ENCODE measurements at regions not wholly inside any gene's neighbourhood (a gene's known extent, or its start where the extent isn't known, plus 50 kb on each side); places are given as distances from the start of the nearest gene placed in this dataset.

DNA sequence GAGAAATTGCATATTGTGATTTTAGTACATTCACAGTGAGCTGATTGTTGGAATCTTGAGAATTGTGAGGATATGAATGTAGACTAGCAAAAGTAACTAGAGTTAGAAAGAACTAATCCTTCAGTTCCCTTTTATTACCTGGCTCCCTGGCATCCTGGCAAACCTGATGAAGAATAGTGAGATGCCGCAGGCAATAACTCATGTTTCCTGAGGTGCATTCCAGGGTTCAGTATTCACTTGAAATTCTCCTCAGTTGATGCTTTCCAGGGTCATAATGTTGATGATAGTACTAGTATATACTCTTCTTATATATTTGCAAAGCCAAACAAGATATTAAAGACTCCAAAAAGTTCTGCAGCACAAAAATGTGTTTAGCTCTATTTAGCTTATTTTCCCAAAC is 432.1 kb upstream of the CELF4 start:
- DNase-seq (ENCODE audit: low spot score in 2 of 2), result no peak
- Mint-ChIP-seq H3K27ac (ENCODE audit: low read depth) (no peak overlapping the region), H3K27me3 (no peaks in the 10 kb centered on the region), H3K4me1 (no peaks in the 10 kb centered on the region), H3K4me3 (no peak overlapping the region), H3K36me3 (ENCODE audit: insufficient read depth) (no peaks in the 10 kb centered on the region), H3K9me3 (peaks cover 13% of the 10 kb centered on the region)
- ATAC-seq (replicated peaks; ENCODE audit: extremely low read depth, poor library complexity, severe bottlenecking), result no peak

DNA sequence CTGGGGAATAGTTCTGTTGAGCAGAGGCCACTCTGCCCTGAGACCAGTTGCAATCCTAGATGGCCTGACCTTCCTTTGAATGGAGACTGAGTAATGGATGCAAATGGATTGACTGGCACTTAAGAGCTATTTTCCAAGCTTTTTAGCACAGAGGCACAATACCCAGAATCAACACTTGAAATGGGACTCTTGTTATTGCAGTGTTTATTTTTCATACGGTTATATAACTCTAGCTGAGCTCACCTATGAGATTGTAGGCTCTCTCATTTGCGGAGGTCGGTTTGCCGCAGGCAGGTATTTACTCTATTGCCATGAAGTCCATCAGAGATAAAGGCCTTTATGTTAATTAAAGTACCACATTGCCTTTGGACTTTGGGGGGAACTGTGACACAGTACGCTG is 422.3 kb upstream of the CELF4 start:
- Mint-ChIP-seq H3K9me3 (peaks cover 36% of the 10 kb centered on the region), H3K4me3 (no peak overlapping the region), H3K36me3 (ENCODE audit: insufficient read depth) (peaks cover 2% of the 10 kb centered on the region), H3K27ac (ENCODE audit: low read depth) (no peak overlapping the region), H3K4me1 (no peaks in the 10 kb centered on the region), H3K27me3 (no peaks in the 10 kb centered on the region)
- DNase-seq (ENCODE audit: low spot score in 2 of 2), result no peak
- no peak for ATAC-seq (replicated peaks; ENCODE audit: extremely low read depth, poor library complexity, severe bottlenecking)

DNA sequence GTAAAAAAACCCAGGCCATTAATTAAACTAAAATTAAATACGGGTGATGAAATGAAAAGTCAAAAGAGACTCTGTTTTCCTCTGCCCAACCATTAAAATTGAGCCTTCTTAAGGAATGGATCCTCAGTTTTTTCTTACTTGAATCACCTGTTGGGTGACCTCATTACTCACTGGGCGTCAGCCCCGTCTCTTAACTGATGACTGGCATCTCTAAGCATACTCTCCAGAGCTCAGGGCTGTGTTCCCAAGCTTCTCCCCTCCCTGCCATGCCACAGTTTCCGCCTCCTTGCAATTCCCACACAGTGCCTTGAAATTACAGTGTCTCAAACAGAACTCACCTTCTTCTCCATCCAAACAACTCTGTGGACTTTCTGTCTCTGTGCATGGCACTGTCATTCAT is 421.1 kb upstream of the CELF4 start:
- H3K4me3 Mint-ChIP-seq, result no peak overlapping the region
- no peaks in the 10 kb centered on the region for H3K27me3 Mint-ChIP-seq
- ATAC-seq (replicated peaks; ENCODE audit: extremely low read depth, poor library complexity, severe bottlenecking) (no peak), DNase-seq (ENCODE audit: low spot score in 2 of 2) (no peak)
- peaks cover 37% of the 10 kb centered on the region for H3K9me3 Mint-ChIP-seq
- H3K36me3 Mint-ChIP-seq (ENCODE audit: insufficient read depth), result peaks cover 2% of the 10 kb centered on the region
- H3K27ac Mint-ChIP-seq (ENCODE audit: low read depth), result no peak overlapping the region
- no peaks in the 10 kb centered on the region for H3K4me1 Mint-ChIP-seq

DNA sequence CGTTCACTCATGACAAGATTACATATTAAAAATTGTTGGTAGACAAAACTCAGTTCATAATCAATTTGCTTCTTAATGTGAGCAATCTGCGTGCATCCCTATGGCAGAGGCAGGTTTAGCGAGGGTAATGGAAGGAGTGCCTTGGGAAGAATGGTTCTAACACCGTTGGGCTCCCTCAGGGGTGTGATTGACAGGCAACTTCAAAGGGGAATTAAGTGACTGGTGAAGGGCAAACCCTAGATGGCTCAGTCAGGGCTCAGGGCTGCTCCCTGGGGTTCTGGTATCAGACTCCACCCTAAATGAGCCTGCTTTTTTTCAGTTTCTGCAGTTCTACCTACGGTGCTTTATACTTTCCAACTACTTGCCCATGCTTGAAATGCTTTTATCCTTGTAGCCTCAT is 419.5 kb upstream of the CELF4 start:
- H3K4me3 Mint-ChIP-seq, result no peak overlapping the region
- H3K27ac Mint-ChIP-seq (ENCODE audit: low read depth), result no peak overlapping the region
- no peaks in the 10 kb centered on the region for H3K4me1 Mint-ChIP-seq
- no peaks in the 10 kb centered on the region for H3K27me3 Mint-ChIP-seq
- no peak for DNase-seq (ENCODE audit: low spot score in 2 of 2)
- no peak for ATAC-seq (replicated peaks; ENCODE audit: extremely low read depth, poor library complexity, severe bottlenecking)
- peaks cover 2% of the 10 kb centered on the region for H3K36me3 Mint-ChIP-seq (ENCODE audit: insufficient read depth)
- peaks cover 27% of the 10 kb centered on the region for H3K9me3 Mint-ChIP-seq

DNA sequence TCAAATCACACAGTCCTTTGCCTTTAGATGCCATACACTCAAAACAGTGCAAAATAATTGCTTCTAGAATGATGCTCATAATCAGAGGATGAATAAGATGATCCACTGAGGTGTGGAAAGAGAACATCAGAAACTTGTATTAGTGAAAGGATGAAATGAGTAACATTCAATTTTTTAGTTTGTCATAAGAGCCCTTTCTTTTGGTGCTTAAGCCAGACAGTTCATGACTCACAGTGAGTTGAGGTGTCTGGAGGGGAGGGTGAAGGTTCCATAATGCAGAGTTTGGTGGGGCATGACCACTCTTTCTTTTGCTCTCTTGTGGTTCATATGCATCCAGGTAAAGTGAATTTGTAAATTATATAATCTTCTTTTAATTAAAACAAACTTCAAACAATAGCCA is 415.0 kb upstream of the CELF4 start:
- Mint-ChIP-seq H3K9me3 (peaks cover 24% of the 10 kb centered on the region), H3K27ac (ENCODE audit: low read depth) (no peak overlapping the region), H3K36me3 (ENCODE audit: insufficient read depth) (no peaks in the 10 kb centered on the region), H3K27me3 (no peaks in the 10 kb centered on the region), H3K4me3 (no peak overlapping the region), H3K4me1 (no peaks in the 10 kb centered on the region)
- ATAC-seq (replicated peaks; ENCODE audit: extremely low read depth, poor library complexity, severe bottlenecking) (no peak), DNase-seq (ENCODE audit: low spot score in 2 of 2) (no peak)

DNA sequence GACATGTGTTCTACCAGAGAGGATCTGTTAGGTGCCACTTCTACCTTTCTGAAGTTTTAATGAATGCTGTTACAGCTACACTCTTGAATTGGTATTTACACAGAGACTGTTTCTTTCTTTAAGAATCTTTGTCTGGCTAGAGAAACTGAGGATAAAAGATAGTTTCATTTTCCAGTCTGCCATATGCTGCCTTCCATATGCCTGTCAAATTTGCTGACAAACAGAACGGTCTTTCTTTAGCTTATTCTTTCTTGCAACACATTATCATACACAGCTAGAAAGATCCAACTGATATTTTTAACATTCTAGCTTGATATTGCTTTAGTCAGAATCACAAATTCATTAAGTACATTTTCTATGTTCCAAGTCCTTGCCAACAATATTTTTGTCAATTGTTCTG is 409.8 kb upstream of the CELF4 start:
- Mint-ChIP-seq H3K36me3 (ENCODE audit: insufficient read depth) (no peaks in the 10 kb centered on the region), H3K27me3 (no peaks in the 10 kb centered on the region), H3K4me3 (no peak overlapping the region), H3K4me1 (no peaks in the 10 kb centered on the region), H3K9me3 (peaks cover 34% of the 10 kb centered on the region), H3K27ac (ENCODE audit: low read depth) (no peak overlapping the region)
- no peak for ATAC-seq (replicated peaks; ENCODE audit: extremely low read depth, poor library complexity, severe bottlenecking)
- no peak for DNase-seq (ENCODE audit: low spot score in 2 of 2)

DNA sequence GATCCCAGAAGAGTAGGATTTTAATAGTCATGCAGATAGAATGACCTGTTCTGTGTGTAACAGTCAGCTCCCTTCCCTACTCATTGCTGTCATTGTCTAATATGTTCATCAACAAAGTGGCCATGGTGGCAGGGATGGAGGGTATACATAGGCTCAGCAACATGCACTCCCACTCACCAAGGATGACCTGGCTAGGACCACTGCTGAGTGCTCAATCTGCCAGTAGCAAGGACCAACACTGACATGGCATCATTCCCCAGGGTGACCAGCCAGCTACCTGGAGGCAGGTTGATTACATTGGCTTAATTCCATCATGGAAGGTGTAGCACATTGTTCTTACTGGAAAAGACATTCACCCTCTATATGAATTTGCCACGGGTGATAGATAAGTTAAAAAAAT is 401.7 kb upstream of the CELF4 start:
- ATAC-seq (replicated peaks; ENCODE audit: extremely low read depth, poor library complexity, severe bottlenecking) (no peak), DNase-seq (ENCODE audit: low spot score in 2 of 2) (no peak)
- Mint-ChIP-seq H3K27me3 (no peaks in the 10 kb centered on the region), H3K4me1 (no peaks in the 10 kb centered on the region), H3K27ac (ENCODE audit: low read depth) (no peak overlapping the region), H3K4me3 (no peak overlapping the region), H3K36me3 (ENCODE audit: insufficient read depth) (no peaks in the 10 kb centered on the region), H3K9me3 (peaks cover 23% of the 10 kb centered on the region)

DNA sequence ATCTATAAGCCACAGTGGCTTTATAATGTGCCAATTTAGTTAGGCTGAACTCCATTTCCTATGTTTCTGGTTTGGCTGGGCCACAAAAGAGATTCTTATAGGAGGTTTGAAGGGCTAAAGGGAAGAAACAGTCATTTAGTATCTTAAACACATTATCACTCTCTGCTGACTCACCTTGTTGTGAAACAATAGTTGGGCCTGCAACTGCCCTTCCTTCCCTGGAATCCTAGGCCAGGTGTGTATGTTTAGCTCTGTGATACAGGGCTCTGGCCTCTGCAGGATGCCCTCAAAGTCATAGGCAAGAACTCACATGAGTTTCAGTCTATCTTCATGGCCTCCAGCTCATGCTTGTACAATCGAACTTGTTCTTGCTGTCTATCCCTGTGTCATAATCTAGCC is 400.0 kb upstream of the CELF4 start:
- no peak for DNase-seq (ENCODE audit: low spot score in 2 of 2)
- Mint-ChIP-seq H3K27ac (ENCODE audit: low read depth) (no peak overlapping the region), H3K27me3 (no peaks in the 10 kb centered on the region), H3K4me1 (no peaks in the 10 kb centered on the region), H3K9me3 (peaks cover 21% of the 10 kb centered on the region), H3K36me3 (ENCODE audit: insufficient read depth) (no peaks in the 10 kb centered on the region), H3K4me3 (no peak overlapping the region)
- no peak for ATAC-seq (replicated peaks; ENCODE audit: extremely low read depth, poor library complexity, severe bottlenecking)

DNA sequence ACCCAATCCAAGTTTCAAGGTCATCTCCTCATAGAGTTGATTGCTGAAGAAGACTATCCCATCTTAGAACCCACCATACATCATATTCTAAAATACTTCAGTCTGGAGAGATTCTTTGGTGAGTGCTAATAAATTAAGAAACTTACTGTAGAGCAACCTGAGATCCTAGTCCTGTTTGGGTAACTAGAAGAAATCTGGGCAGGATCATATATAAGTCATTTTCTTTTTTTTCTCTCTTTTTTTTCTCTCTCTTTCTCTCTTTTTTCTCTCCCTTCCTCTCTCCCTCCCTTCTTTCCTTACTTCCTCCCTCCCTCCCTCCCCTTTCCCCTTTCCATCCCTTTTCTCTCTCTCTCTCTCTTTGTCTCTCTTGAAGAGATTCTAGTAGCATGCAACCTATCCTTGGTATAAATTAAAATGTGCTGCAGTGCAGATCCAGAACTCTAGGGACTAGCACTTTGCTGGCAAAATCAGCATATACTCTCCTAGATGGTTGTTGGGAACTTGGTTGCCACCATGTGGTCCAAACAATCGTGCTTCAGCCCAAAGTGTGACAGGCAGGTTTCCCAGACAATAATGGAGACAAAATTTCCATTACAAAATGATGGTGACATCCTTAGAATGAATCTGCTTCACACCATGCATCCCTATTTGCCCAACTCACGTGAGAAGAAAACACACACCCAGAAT is 399.4 kb upstream of the CELF4 start:
- ATAC-seq (replicated peaks; ENCODE audit: extremely low read depth, poor library complexity, severe bottlenecking) (no peak), DNase-seq (ENCODE audit: low spot score in 2 of 2) (no peak)
- Mint-ChIP-seq H3K27ac (ENCODE audit: low read depth) (no peak overlapping the region), H3K36me3 (ENCODE audit: insufficient read depth) (no peaks in the 10 kb centered on the region), H3K9me3 (peaks cover 26% of the 10 kb centered on the region), H3K27me3 (no peaks in the 10 kb centered on the region), H3K4me3 (no peak overlapping the region), H3K4me1 (no peaks in the 10 kb centered on the region)

DNA sequence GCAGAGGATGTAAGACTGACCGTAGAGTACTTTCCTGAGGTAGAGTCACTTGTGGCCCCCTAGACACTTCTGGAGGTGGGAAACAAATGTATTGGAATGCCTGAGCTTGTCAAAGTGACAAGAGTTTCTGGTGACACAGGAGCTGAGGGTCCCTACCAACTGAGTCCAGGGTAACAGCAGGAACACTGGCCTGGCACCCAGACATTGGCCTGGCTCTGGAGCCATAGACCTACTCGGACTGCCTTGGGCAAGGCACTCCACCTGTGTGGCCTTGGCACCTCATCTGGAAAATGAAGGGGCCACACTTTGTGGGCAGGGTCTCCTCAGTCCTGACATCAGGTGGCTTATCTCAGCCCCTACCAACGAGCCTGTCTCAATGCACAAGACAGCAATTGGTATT is 398.2 kb upstream of the CELF4 start:
- no peak overlapping the region for H3K4me3 Mint-ChIP-seq
- no peak for ATAC-seq (replicated peaks; ENCODE audit: extremely low read depth, poor library complexity, severe bottlenecking)
- no peak for DNase-seq (ENCODE audit: low spot score in 2 of 2)
- H3K36me3 Mint-ChIP-seq (ENCODE audit: insufficient read depth), result no peaks in the 10 kb centered on the region
- H3K9me3 Mint-ChIP-seq, result peaks cover 30% of the 10 kb centered on the region
- no peaks in the 10 kb centered on the region for H3K4me1 Mint-ChIP-seq
- H3K27ac Mint-ChIP-seq (ENCODE audit: low read depth), result no peak overlapping the region
- no peaks in the 10 kb centered on the region for H3K27me3 Mint-ChIP-seq

DNA sequence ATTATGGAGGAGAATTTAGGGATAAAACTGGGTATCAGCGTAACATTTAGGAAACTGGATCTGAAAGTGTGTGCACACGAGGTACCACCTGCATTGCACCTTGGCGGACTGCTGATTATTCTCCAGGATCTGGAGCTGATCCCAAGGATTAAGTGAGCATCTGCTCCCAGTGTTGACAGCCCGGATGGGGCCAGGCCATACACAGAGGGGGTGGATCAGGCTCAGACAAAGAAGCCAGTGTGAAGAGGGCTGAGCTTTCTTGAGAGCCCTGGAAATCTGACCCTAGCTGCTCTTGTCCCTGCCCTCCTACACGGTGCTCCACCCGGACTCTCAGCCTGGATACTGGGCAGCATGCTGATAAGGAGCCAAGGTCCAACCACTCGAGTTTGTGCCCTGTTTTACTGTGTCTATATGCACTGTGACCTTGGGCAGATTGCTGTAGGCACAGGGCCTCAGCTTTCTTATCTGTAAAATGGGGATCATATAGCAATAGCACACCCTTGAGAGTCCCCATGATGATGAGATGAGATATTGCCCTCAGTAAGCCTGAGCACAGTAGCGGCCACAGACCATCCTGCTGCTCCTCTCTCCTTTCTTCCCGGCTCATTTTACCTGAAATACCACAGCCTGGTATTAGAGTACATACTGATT is 396.8 kb upstream of the CELF4 start:
- Mint-ChIP-seq H3K4me3 (no peak overlapping the region), H3K9me3 (peaks cover 38% of the 10 kb centered on the region), H3K27me3 (no peaks in the 10 kb centered on the region), H3K36me3 (ENCODE audit: insufficient read depth) (no peaks in the 10 kb centered on the region), H3K27ac (ENCODE audit: low read depth) (no peak overlapping the region), H3K4me1 (no peaks in the 10 kb centered on the region)
- no peak for DNase-seq (ENCODE audit: low spot score in 2 of 2)
- no peak for ATAC-seq (replicated peaks; ENCODE audit: extremely low read depth, poor library complexity, severe bottlenecking)

DNA sequence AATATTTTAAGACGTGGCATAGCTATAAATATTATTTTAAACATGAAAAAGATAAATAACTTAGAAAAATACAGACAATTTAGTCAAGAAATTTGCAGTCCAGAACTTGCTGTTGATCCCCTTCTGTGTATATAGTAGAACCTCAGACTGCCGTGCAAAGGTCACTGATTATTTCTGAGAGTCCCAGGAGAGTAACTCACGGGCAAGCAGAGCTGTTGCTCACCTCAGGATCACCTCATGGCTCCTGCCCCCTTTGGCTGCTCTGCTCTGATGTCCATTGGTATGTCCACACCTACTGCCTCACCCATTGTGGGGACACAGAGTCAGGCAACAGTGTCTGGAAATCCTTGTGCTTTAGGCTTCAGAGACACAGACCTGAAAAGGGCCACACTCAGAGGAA is 392.9 kb upstream of the CELF4 start:
- DNase-seq (ENCODE audit: low spot score in 2 of 2), result no peak
- H3K4me1 Mint-ChIP-seq, result no peaks in the 10 kb centered on the region
- H3K9me3 Mint-ChIP-seq, result peaks cover 33% of the 10 kb centered on the region
- no peak overlapping the region for H3K4me3 Mint-ChIP-seq
- H3K27me3 Mint-ChIP-seq, result no peaks in the 10 kb centered on the region
- ATAC-seq (replicated peaks; ENCODE audit: extremely low read depth, poor library complexity, severe bottlenecking), result no peak
- H3K27ac Mint-ChIP-seq (ENCODE audit: low read depth), result no peak overlapping the region
- H3K36me3 Mint-ChIP-seq (ENCODE audit: insufficient read depth), result no peaks in the 10 kb centered on the region

DNA sequence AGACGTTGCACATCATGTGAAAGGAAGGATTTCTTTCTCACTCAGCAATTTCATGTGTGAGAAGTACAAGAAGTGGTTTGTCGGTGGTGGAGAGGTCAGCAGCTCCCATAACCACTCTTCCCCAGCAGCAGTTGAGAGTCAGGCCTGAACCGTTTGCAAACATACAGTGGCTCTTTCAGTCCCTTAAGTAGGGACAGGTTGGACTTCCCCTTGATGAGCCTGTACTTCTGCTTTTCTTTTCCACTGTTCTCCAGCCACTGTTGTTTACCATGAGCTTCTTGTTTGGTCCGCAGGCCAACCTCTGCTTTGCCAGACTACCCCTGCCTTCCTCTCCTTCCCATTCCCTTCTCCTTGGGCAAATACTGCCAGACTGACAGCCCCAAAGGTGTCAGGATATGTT is 391.3 kb upstream of the CELF4 start:
- Mint-ChIP-seq H3K4me3 (no peak overlapping the region), H3K36me3 (ENCODE audit: insufficient read depth) (no peaks in the 10 kb centered on the region), H3K9me3 (peaks cover 23% of the 10 kb centered on the region), H3K4me1 (no peaks in the 10 kb centered on the region), H3K27ac (ENCODE audit: low read depth) (no peak overlapping the region), H3K27me3 (no peaks in the 10 kb centered on the region)
- ATAC-seq (replicated peaks; ENCODE audit: extremely low read depth, poor library complexity, severe bottlenecking) (no peak), DNase-seq (ENCODE audit: low spot score in 2 of 2) (no peak)

Measured in central memory CD8-positive, alpha-beta T cell (primary cell).